Activated naive CD8-positive, alpha-beta T cell (primary cell): ENCODE measurements at regions not wholly inside any gene's neighbourhood (a gene's known extent, or its start where the extent isn't known, plus 50 kb on each side); places are given as distances from the start of the nearest gene placed in this dataset.

ENCODE experiments used
- H3K27ac Mint-ChIP-seq: one replicate; pipeline ENCODE4 v1.8.0; 2021; ENCODE audit warnings: mixed read lengths
- H3K27me3 Mint-ChIP-seq: one replicate; pipeline ENCODE4 v1.8.0; 2021; ENCODE audit warnings: mixed read lengths
- H3K36me3 Mint-ChIP-seq: one replicate; pipeline ENCODE4 v1.8.0; 2021; ENCODE audit warnings: mixed read lengths
- H3K4me1 Mint-ChIP-seq: one replicate; pipeline ENCODE4 v1.8.0; 2021; ENCODE audit warnings: low read depth, mixed read lengths
- H3K4me3 Mint-ChIP-seq: one replicate; pipeline ENCODE4 v1.8.0; 2021; ENCODE audit warnings: mild to moderate bottlenecking, mixed read lengths
- H3K9me3 Mint-ChIP-seq: one replicate; pipeline ENCODE4 v1.8.0; 2021; ENCODE audit warnings: low read depth, mixed read lengths

DNA sequence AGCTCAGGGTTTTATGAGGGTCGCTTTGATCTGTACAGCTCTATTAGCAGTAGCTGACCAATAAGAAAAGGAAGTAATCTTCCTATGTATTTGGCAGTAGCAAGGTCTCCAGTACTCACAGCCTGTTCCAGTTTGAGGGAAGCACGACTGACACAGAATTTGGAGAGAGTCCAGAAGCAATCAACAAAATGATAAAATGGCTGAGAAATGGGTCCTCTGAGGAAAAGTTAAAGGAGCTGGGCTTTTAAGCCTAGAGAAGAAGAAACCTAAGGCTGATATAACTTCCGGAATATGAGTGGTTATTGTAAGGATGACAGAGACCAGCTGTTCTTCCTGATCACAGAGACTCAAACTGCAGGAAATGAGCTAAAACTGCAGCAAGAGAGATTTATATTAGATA, 382.8 kb downstream of the GPD2 start:
- Mint-ChIP-seq H3K36me3 (no peaks in the 10 kb centered on the region), H3K9me3 (no peaks in the 10 kb centered on the region), H3K4me1 (no peaks in the 10 kb centered on the region), H3K27ac (no peak overlapping the region), H3K4me3 (no peak overlapping the region), H3K27me3 (peaks cover 3% of the 10 kb centered on the region)

DNA sequence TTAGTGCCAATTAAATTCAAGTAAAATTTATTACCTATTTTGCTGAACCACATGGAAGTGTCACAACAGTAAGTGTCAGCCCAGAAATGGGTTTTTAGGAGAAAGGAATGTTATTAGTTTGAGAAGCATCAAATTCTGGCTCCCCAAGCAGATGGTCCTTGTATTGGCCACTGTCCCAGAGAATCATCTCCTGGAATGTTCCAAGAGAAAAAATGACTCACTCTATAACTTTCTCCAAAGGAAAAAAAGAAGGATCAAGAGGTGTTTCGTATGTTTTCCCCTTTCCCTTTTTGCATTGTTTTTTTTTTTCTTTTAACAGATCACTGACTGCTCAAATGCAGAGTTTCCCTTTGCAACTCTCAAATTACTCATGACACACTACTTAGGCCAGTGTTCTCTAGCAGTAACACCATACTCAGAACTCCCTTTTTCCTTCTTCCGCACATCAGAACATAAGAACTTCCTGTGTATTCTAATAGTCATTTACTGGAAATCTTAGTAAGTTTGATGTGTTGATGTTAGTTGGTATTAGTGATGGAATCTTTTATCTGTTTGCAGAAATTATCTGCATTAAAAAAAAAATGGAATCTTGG, 390.3 kb downstream of the GPD2 start:
- no peaks in the 10 kb centered on the region for H3K36me3 Mint-ChIP-seq
- H3K4me3 Mint-ChIP-seq = no peak overlapping the region
- H3K27me3 Mint-ChIP-seq = no peaks in the 10 kb centered on the region
- no peaks in the 10 kb centered on the region for H3K4me1 Mint-ChIP-seq
- no peak overlapping the region for H3K27ac Mint-ChIP-seq
- peaks cover 9% of the 10 kb centered on the region for H3K9me3 Mint-ChIP-seq

DNA sequence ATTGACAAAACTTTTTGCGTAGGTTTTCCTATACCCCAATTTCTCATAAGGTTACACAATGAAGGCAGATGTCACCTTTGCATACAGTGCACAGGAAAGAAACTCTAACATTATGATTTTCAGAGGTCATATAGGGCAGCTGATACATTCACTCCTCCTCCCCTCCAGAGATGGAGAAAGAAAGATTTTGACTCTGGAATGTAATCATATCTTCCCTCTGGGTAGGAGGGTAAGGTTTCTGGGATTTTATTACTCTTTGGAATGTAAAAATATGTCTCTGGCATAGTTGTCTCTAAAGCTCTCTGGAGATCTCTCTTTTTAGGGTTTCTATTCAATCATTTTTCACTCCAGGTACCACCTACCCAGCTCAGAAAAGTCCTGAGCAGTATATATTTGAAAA, 398.3 kb downstream of the GPD2 start:
- peaks cover 3% of the 10 kb centered on the region for H3K27me3 Mint-ChIP-seq
- no peaks in the 10 kb centered on the region for H3K36me3 Mint-ChIP-seq
- H3K27ac Mint-ChIP-seq = no peak overlapping the region
- H3K4me1 Mint-ChIP-seq = no peaks in the 10 kb centered on the region
- peaks cover 9% of the 10 kb centered on the region for H3K9me3 Mint-ChIP-seq
- no peak overlapping the region for H3K4me3 Mint-ChIP-seq

DNA sequence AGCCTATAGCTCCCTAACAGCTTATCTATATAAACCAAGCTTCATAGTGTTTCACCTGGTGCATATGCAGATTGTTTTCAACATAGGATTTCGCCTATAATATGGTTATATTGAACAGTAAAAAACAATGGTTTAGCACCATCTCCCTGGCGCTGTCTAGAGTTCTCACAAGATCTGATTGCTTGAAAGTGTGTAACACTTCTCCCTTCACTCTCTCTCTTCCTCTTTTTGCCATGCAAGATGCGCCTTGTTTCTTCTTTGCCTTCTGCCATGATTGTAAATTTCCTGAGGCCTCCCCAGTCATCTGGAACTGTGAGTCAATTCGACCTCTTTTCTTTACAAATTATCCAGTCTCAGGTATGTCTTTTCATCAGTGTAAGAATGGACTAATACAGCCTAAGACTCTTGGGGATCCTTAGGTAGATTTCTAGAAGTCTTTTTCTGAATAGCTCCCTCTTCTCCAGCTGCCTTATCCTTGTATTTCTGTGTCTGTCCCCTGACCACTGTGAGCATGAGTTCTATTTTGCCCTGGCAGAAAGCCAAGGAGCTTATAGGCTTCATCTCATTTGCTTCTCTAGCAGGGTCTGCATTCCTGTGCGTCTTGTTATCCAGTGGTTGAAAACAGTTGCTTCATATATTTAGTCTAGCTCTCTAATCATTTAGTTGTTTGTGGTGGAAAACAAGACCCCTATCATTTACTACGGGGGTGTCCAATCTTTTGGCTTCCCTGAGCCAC, 401.6 kb downstream of the GPD2 start:
- peaks cover 13% of the 10 kb centered on the region for H3K27me3 Mint-ChIP-seq
- no peaks in the 10 kb centered on the region for H3K9me3 Mint-ChIP-seq
- H3K4me3 Mint-ChIP-seq = no peak overlapping the region
- no peaks in the 10 kb centered on the region for H3K4me1 Mint-ChIP-seq
- H3K27ac Mint-ChIP-seq = no peak overlapping the region
- H3K36me3 Mint-ChIP-seq = no peaks in the 10 kb centered on the region

DNA sequence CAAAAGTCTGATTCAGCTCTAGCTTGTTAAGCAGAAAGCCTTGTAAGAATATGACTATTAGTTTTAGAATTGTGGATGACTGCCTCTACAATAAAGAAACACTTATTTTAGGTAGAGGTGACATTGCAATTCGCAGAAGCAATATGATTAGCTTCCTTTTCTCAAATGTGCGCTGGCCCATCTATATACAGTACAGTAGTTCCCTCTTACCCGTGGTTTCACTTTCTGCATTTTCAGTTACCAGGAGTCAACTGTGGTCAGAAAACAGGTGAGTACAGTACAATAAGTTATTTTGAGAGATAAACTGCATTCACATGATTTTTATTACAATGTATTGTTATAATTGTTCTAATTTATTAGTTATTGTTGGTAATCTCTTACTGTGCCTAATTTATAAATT, 405.1 kb downstream of the GPD2 start:
- no peaks in the 10 kb centered on the region for H3K4me1 Mint-ChIP-seq
- H3K4me3 Mint-ChIP-seq = no peak overlapping the region
- no peak overlapping the region for H3K27ac Mint-ChIP-seq
- no peaks in the 10 kb centered on the region for H3K9me3 Mint-ChIP-seq
- no peaks in the 10 kb centered on the region for H3K36me3 Mint-ChIP-seq
- H3K27me3 Mint-ChIP-seq = peaks cover 14% of the 10 kb centered on the region

DNA sequence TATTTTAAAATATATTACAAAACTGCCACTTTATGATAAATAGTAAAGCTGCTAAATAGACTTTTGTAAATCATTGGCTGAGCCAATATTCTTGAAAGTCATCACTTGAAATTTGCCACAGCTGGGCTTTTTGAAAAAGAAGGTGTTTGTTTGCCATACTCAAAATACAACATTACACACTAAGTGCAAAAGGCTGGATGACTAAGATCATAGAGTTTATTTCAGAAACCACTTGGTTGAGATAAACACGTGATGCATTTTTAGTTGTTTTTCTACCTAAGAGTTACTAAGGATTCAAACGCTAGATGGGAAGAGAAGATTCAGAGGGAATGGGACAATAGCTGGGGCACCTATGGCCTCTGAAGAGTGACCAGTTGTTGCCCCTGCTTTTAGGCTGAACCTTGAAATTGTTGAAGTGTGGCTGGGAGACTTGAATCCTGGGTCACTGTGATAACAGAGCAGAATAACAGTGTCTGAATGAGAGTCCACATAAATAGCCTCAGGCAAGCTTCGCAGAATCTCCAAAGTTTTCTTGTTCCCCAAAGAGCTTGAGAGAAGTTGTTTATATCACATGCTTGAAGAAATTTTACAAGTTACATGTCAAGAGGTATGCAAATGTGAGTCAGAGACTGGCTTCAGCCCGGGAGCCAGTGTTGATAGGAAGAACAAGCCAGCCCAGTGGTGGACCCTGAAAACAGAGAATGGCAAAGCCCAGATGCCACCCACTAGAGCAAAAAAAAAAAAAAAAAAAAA, 409.8 kb downstream of the GPD2 start:
- H3K27ac Mint-ChIP-seq = no peak overlapping the region
- no peaks in the 10 kb centered on the region for H3K4me1 Mint-ChIP-seq
- no peaks in the 10 kb centered on the region for H3K9me3 Mint-ChIP-seq
- H3K36me3 Mint-ChIP-seq = no peaks in the 10 kb centered on the region
- H3K27me3 Mint-ChIP-seq = peaks cover 5% of the 10 kb centered on the region
- no peak overlapping the region for H3K4me3 Mint-ChIP-seq

- Mint-ChIP-seq H3K4me1 (no peaks in the 10 kb centered on the region), H3K27me3 (no peaks in the 10 kb centered on the region), H3K36me3 (no peaks in the 10 kb centered on the region), H3K9me3 (no peaks in the 10 kb centered on the region), H3K27ac (no peak overlapping the region), H3K4me3 (no peak overlapping the region)
These were observed 405.3 kb upstream of the GALNT5 start for GRCh38 chr2:156852210-156852609.

DNA sequence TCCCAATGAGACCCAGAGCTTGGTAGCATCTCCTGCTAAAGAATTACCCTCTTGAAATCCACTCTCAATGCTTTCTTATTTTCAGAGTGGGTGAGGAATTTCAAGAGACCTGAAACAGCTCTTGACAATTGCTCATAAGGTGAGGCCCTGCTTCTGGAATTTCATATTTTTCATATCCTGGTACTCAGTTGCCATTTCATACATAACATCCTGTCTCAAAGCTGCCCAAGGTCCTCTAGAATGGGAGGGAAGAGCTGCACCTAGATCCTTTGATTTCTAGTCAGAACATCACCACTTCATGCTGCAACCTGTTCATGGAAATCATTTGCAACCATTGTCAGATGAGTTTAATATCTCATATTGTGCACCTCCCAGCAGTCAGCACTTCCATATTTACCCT, 404.8 kb upstream of the GALNT5 start:
- no peaks in the 10 kb centered on the region for H3K9me3 Mint-ChIP-seq
- no peaks in the 10 kb centered on the region for H3K36me3 Mint-ChIP-seq
- no peak overlapping the region for H3K4me3 Mint-ChIP-seq
- no peaks in the 10 kb centered on the region for H3K4me1 Mint-ChIP-seq
- H3K27ac Mint-ChIP-seq = no peak overlapping the region
- no peaks in the 10 kb centered on the region for H3K27me3 Mint-ChIP-seq

DNA sequence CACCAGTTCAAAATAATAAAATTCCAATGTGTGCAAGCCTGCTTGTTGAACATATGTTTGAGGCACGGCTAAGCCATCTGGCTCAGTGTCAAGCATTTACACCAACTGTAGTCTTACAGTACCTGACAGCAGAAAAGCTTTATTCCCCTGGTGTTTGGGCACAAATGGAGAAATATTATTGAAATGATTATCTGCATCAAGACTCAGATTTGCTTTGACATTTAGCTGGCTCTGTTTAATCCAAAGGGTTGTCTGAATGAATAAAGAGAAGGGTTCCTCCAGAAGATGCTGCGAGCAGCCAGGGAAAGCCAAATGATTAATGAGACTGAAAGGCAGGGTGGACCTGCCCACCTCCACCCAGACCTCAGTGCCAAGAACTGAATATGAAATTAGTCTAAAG, 393.2 kb upstream of the GALNT5 start:
- no peaks in the 10 kb centered on the region for H3K36me3 Mint-ChIP-seq
- peaks cover 3% of the 10 kb centered on the region for H3K27me3 Mint-ChIP-seq
- no peak overlapping the region for H3K4me3 Mint-ChIP-seq
- no peak overlapping the region for H3K27ac Mint-ChIP-seq
- H3K9me3 Mint-ChIP-seq = no peaks in the 10 kb centered on the region
- no peaks in the 10 kb centered on the region for H3K4me1 Mint-ChIP-seq

DNA sequence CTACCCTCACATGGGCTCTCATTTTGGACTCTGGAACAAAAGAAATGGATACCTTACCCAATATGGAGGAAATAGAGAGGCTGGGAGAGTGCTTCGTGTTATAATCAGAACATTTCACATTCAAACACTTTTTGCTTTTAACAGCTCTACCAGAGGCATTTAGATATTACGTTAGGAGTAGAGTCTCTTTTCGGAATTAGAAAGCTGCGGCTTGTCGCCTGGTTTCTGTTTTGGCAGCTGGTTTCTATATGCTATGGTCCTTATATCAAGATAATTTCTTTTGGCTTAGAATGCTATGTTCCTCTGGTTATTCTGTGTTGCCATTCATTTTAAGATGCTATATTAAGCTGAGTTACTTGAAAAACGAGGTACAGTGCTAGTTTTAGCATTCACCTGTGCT, 392.8 kb upstream of the GALNT5 start:
- no peaks in the 10 kb centered on the region for H3K4me1 Mint-ChIP-seq
- H3K4me3 Mint-ChIP-seq = no peak overlapping the region
- H3K27me3 Mint-ChIP-seq = peaks cover 3% of the 10 kb centered on the region
- H3K9me3 Mint-ChIP-seq = no peaks in the 10 kb centered on the region
- no peaks in the 10 kb centered on the region for H3K36me3 Mint-ChIP-seq
- H3K27ac Mint-ChIP-seq = no peak overlapping the region

DNA sequence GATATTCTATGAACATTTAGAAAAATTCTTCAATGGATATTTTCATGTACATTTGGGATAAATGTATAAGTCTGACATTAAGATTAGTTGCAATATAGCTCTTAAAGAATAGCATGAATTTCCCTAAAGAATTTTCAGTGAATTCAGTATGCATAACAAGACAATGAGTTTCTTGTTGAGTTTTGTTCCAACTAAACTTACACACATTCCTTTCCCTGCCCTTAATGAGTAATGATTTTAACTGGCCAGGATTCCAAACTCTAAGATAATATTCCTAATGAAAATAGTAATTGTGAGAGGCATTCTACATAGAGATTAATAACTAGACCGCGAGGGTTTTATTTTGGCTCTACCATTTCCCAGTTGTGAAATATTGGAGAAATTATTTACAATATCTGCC, 390.3 kb upstream of the GALNT5 start:
- Mint-ChIP-seq H3K27ac (no peak overlapping the region), H3K4me3 (no peak overlapping the region), H3K27me3 (peaks cover 3% of the 10 kb centered on the region)

GRCh38 chr2:156874707-156875106, 382.8 kb upstream of the GALNT5 start:
- Mint-ChIP-seq H3K9me3 (no peaks in the 10 kb centered on the region), H3K36me3 (no peaks in the 10 kb centered on the region), H3K27me3 (peaks cover 2% of the 10 kb centered on the region), H3K4me1 (no peaks in the 10 kb centered on the region), H3K27ac (no peak overlapping the region), H3K4me3 (no peak overlapping the region)

More for the DNA sequence above, 390.3 kb upstream of the GALNT5 start:
- Mint-ChIP-seq H3K36me3 (no peaks in the 10 kb centered on the region), H3K9me3 (no peaks in the 10 kb centered on the region), H3K4me1 (no peaks in the 10 kb centered on the region)

- H3K27me3 Mint-ChIP-seq = peaks cover 2% of the 10 kb centered on the region
- H3K36me3 Mint-ChIP-seq = no peaks in the 10 kb centered on the region
- H3K4me3 Mint-ChIP-seq = no peak overlapping the region
- no peak overlapping the region for H3K27ac Mint-ChIP-seq
- no peaks in the 10 kb centered on the region for H3K9me3 Mint-ChIP-seq
- no peaks in the 10 kb centered on the region for H3K4me1 Mint-ChIP-seq
These were observed 373.7 kb upstream of the GALNT5 start for GRCh38 chr2:156883804-156884203.

- Mint-ChIP-seq H3K27ac (no peak overlapping the region), H3K27me3 (peaks cover 4% of the 10 kb centered on the region), H3K9me3 (no peaks in the 10 kb centered on the region), H3K4me1 (no peaks in the 10 kb centered on the region), H3K36me3 (no peaks in the 10 kb centered on the region), H3K4me3 (no peak overlapping the region)
These were observed 373.3 kb upstream of the GALNT5 start for GRCh38 chr2:156884216-156884615.

DNA sequence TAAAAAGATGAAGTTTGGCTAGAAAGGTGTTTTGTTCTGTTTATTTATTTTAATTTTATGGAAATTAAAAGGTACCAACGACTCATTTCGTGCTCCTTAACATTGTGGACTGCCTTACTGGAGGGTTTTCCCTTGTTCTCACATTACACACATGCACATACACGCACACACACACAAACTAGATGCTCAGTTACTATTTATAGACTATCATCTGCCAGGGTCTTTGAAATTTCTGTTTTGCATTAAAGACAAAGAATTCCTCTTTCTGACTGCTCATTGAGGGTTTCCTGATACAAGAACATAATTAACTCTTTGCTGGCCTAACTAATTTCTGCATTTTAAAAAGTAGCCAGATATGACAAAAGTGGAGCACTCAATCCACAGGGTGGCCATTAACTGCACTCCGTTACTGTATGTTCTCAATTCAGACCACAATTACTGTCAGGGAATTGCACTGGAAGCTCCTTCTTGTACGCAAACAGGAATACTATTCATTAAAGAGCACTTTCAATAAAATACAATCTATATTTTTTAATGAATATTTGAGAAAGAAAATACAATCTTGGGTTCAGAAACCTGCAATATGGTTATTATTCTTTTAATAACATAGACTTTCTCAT, 366.9 kb upstream of the GALNT5 start:
- Mint-ChIP-seq H3K27ac (no peak overlapping the region), H3K36me3 (no peaks in the 10 kb centered on the region), H3K27me3 (peaks cover 16% of the 10 kb centered on the region), H3K9me3 (no peaks in the 10 kb centered on the region), H3K4me1 (peaks cover 2% of the 10 kb centered on the region), H3K4me3 (no peak overlapping the region)
